Liver (tissue), 8 donors: ENCODE measurements at regions not wholly inside any gene's neighbourhood (a gene's known extent, or its start where the extent isn't known, plus 50 kb on each side); places are given as distances from the start of the nearest gene placed in this dataset.

Experiments used
- DNase-seq: peaks from one replicate; pipeline ENCODE4 v3.0.0-alpha.2; 2017; ENCODE audit warnings: low spot score
- H3K27ac ChIP-seq, 2 donors: one replicate each; pipeline ENCODE4 v1.7.0; 2013; ENCODE audit warnings: inconsistent platforms in 2 of 2, low read length in 2 of 2, control low read depth in 1 of 2, low read depth in 1 of 2, mild to moderate bottlenecking in 1 of 2
- H3K27me3 ChIP-seq, 4 donors: one replicate each; pipeline versions ENCODE4 v1.6.1 to v1.7.0; 2013; ENCODE audit warnings: low read length in 3 of 4, inconsistent platforms in 1 of 4, mild to moderate bottlenecking in 1 of 4, moderate library complexity in 1 of 4; ENCODE audit not compliant: control insufficient read depth in 4 of 4, insufficient read depth in 4 of 4
- H3K36me3 ChIP-seq, 4 donors: one replicate each; pipeline versions ENCODE4 v1.6.1 to v1.7.0; 2013; ENCODE audit warnings: low read length in 3 of 4, mild to moderate bottlenecking in 3 of 4, low read depth in 1 of 4, moderate library complexity in 1 of 4; ENCODE audit not compliant: control insufficient read depth in 4 of 4, insufficient read depth in 3 of 4
- H3K4me1 ChIP-seq, 4 donors: one replicate each; pipeline versions ENCODE4 v1.6.1 to v1.7.0; 2013; ENCODE audit warnings: low read length in 3 of 4, mild to moderate bottlenecking in 3 of 4, moderate library complexity in 1 of 4; ENCODE audit not compliant: control insufficient read depth in 4 of 4, insufficient read depth in 4 of 4
- H3K4me3 ChIP-seq, 3 donors: one replicate each; pipeline versions ENCODE4 v1.6.1 to v1.7.0; 2013; ENCODE audit warnings: low read length in 3 of 3, control low read depth in 1 of 3, low read depth in 1 of 3, mild to moderate bottlenecking in 1 of 3
- H3K9ac ChIP-seq, 2 donors: one replicate each; pipeline ENCODE4 v1.7.0; 2013; ENCODE audit warnings: low read length in 2 of 2, mild to moderate bottlenecking in 2 of 2, moderate library complexity in 2 of 2, control low read depth in 1 of 2, low read depth in 1 of 2
- H3K9me3 ChIP-seq, 4 donors: one replicate each; pipeline versions ENCODE4 v1.6.1 to v1.7.0; 2013; ENCODE audit warnings: low read length in 3 of 4; ENCODE audit not compliant: control insufficient read depth in 4 of 4
- CTCF ChIP-seq: fragments of 150-350 bp; IDR thresholded peaks from 2 replicates; pipeline ENCODE4 v1.5.1; 2017; ENCODE audit warnings: improper control_type of control experiment, low read depth, low read length; ENCODE audit not compliant: missing input control
- EGR1 ChIP-seq, 2 donors: IDR thresholded peaks; 2 replicates each; pipeline ENCODE4 v1.6.1; 2016 to 2018; ENCODE audit warnings: antibody characterized with exemption in 2 of 2, low read depth in 2 of 2
- FOXA1 ChIP-seq: IDR thresholded peaks from 2 replicates; pipeline ENCODE4 v1.6.1; 2016; ENCODE audit warnings: antibody characterized with exemption
- FOXA2 ChIP-seq: IDR thresholded peaks from 2 replicates; pipeline ENCODE4 v1.6.1; 2016; ENCODE audit warnings: antibody characterized with exemption
- GABPA ChIP-seq, 2 donors: IDR thresholded peaks in 1 of 2; conservative IDR thresholded peaks in 1 of 2; 2 replicates each; pipeline ENCODE4 v1.6.1; 2016; ENCODE audit warnings: antibody characterized with exemption in 2 of 2, mild to moderate bottlenecking in 1 of 2, moderate library complexity in 1 of 2
- HNF4A ChIP-seq, 2 donors: conservative IDR thresholded peaks; 2 replicates each; pipeline ENCODE4 v1.6.1; 2016; ENCODE audit warnings: antibody characterized with exemption in 2 of 2, mild to moderate bottlenecking in 2 of 2
- HNF4G ChIP-seq: IDR thresholded peaks from 2 replicates; pipeline ENCODE4 v1.6.1; 2016; ENCODE audit warnings: antibody characterized with exemption
- JUND ChIP-seq, 2 donors: IDR thresholded peaks; 2 replicates each; pipeline ENCODE4 v1.6.1; 2016; ENCODE audit warnings: antibody characterized with exemption in 2 of 2
- NR2F2 ChIP-seq: IDR thresholded peaks from 2 replicates; pipeline ENCODE4 v1.6.1; 2016; ENCODE audit warnings: antibody characterized with exemption
- RAD21 ChIP-seq, 2 donors: IDR thresholded peaks; 2 replicates each; pipeline ENCODE4 v1.6.1; 2016; ENCODE audit warnings: antibody characterized with exemption in 2 of 2, mild to moderate bottlenecking in 2 of 2
- RXRA ChIP-seq, 2 donors: IDR thresholded peaks; 2 replicates each; pipeline ENCODE4 v1.6.1; 2017 to 2018; ENCODE audit warnings: antibody characterized with exemption in 2 of 2, mild to moderate bottlenecking in 1 of 2
- SP1 ChIP-seq: IDR thresholded peaks from 2 replicates; pipeline ENCODE4 v1.6.1; 2018; ENCODE audit warnings: antibody characterized with exemption, mild to moderate bottlenecking
- TAF1 ChIP-seq: conservative IDR thresholded peaks from 2 replicates; pipeline ENCODE4 v1.6.1; 2016; ENCODE audit warnings: antibody characterized with exemption, mild to moderate bottlenecking
- YY1 ChIP-seq: IDR thresholded peaks from 2 replicates; pipeline ENCODE4 v1.6.1; 2016; ENCODE audit warnings: antibody characterized with exemption, mild to moderate bottlenecking
- ZBTB33 ChIP-seq: IDR thresholded peaks from 2 replicates; pipeline ENCODE4 v1.6.1; 2016; ENCODE audit warnings: antibody characterized with exemption
- WGBS: extraction: QIAGEN DNeasy Blood & Tissue Kit; methylation state at CpG from one replicate; pipeline ENCODE4 v1.1.7; 2013; 5-methylcytosine and 5-hydroxymethylcytosine counted together
- TF ChIP-seq, protein P1 (sequence below): IDR thresholded peaks from 2 replicates; pipeline ENCODE4 v1.6.1; 2016; ENCODE audit warnings: antibody characterized with exemption, mild to moderate bottlenecking
- TF ChIP-seq, protein P2 (sequence below): IDR thresholded peaks from 2 replicates; pipeline ENCODE4 v1.6.1; 2016; ENCODE audit warnings: antibody characterized with exemption
- TF ChIP-seq, protein P3 (sequence below): IDR thresholded peaks from 2 replicates; pipeline ENCODE4 v1.6.1; 2016; ENCODE audit warnings: antibody characterized with exemption
- donor health status: healthy.
- donor health status: healthy.
- donor health status: healthy.
- donor health status: healthy.
- donor health status: healthy.

DNA sequence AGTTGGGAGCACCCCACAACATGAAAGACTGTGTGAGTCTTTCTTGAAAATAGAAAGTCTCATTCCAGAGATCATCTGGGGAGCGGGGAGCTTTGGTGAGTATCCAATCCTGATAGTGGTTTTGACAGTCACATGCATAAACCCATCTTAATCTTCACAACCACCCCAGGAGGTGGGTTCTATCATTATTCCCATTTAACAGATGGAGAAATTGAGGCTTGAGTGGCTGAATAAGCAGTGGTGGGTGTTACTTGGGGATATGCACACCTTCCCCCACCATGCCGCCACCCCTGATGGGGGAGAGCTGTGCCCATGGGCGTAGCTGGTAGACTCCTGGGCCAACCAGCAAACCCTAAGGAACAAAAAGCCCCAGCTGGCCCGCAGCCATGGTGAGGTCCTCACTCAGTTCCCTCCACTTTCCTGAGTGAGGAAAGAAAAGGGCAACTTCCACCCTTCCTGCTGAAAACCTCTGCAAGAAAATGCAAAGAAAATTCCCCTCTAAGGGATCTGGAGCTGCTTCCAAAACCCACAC lies 99.8 kb downstream of the SNX5 start:
- Histone ChIP-seq H3K27me3 (no peaks in the 10 kb centered on the region), H3K36me3 (no peaks in the 10 kb centered on the region), H3K4me3 (no peak overlapping the region), H3K9me3 (no peaks in the 10 kb centered on the region), H3K9ac (no peak overlapping the region), H3K4me1 (peaks cover 10 to 31% (median 25%) of the 10 kb centered on the region in 4 donors), H3K27ac (no peak overlapping the region)
- no peak for DNase-seq
- WGBS: 84% methylated on average over 4 of the region's 4 CpGs
- no peak for TF ChIP-seq YY1
- TF ChIP-seq GABPA (IDR thresholded peaks at IDR 0.05 in 1 of 2, conservative IDR thresholded peaks at IDR 0.05 in 1 of 2): no peak
- no peak for TF ChIP-seq SP1
- no peak for TF ChIP-seq NR2F2
- no peak for TF ChIP-seq FOXA1
- no peak for TF ChIP-seq JUND (IDR thresholded peaks at IDR 0.05)
- TF ChIP-seq, protein P1, sequence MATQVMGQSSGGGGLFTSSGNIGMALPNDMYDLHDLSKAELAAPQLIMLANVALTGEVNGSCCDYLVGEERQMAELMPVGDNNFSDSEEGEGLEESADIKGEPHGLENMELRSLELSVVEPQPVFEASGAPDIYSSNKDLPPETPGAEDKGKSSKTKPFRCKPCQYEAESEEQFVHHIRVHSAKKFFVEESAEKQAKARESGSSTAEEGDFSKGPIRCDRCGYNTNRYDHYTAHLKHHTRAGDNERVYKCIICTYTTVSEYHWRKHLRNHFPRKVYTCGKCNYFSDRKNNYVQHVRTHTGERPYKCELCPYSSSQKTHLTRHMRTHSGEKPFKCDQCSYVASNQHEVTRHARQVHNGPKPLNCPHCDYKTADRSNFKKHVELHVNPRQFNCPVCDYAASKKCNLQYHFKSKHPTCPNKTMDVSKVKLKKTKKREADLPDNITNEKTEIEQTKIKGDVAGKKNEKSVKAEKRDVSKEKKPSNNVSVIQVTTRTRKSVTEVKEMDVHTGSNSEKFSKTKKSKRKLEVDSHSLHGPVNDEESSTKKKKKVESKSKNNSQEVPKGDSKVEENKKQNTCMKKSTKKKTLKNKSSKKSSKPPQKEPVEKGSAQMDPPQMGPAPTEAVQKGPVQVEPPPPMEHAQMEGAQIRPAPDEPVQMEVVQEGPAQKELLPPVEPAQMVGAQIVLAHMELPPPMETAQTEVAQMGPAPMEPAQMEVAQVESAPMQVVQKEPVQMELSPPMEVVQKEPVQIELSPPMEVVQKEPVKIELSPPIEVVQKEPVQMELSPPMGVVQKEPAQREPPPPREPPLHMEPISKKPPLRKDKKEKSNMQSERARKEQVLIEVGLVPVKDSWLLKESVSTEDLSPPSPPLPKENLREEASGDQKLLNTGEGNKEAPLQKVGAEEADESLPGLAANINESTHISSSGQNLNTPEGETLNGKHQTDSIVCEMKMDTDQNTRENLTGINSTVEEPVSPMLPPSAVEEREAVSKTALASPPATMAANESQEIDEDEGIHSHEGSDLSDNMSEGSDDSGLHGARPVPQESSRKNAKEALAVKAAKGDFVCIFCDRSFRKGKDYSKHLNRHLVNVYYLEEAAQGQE: no peak
- TF ChIP-seq, protein P2, sequence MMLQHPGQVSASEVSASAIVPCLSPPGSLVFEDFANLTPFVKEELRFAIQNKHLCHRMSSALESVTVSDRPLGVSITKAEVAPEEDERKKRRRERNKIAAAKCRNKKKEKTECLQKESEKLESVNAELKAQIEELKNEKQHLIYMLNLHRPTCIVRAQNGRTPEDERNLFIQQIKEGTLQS: no peak
- no peak for TF ChIP-seq CTCF
- TF ChIP-seq, protein P3, sequence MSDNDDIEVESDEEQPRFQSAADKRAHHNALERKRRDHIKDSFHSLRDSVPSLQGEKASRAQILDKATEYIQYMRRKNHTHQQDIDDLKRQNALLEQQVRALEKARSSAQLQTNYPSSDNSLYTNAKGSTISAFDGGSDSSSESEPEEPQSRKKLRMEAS: no peak
- no peak for TF ChIP-seq HNF4G
- TF ChIP-seq FOXA2: no peak
- no peak for TF ChIP-seq HNF4A (conservative IDR thresholded peaks at IDR 0.05)
- TF ChIP-seq EGR1 (IDR thresholded peaks at IDR 0.05; ENCODE audit: low read depth in 2 of 2): no peak
- TF ChIP-seq ZBTB33: no peak
- no peak for TF ChIP-seq RAD21 (IDR thresholded peaks at IDR 0.05)
- no peak for TF ChIP-seq TAF1
- no peak for TF ChIP-seq RXRA (IDR thresholded peaks at IDR 0.05)
